Prostate gland (tissue), 2 donors: ENCODE measurements at regions not wholly inside any gene's neighbourhood (a gene's known extent, or its start where the extent isn't known, plus 50 kb on each side); places are given as distances from the start of the nearest gene placed in this dataset.

Source experiments
- CTCF ChIP-seq, 4 experiments: fragments of 200-600 bp in 2 of 4; fragments of 450-650 bp in 2 of 4; sonication (generic) in 2 of 4; IDR thresholded peaks; 1 replicate in 3 of 4; 2 replicates in 1 of 4; pipeline ENCODE4 v1.5.1; 2016 to 2019; ENCODE audit warnings: antibody characterized with exemption in 4 of 4, mild to moderate bottlenecking in 2 of 4, moderate library complexity in 2 of 4
- POLR2A ChIP-seq: fragments of 450-650 bp; IDR thresholded peaks from one replicate; pipeline ENCODE4 v1.6.1; 2016; ENCODE audit warnings: antibody characterized with exemption, mild to moderate bottlenecking

- TF ChIP-seq CTCF (IDR thresholded peaks at IDR 0.05) (no peak), POLR2A (no peak)
These were observed 142.4 kb upstream of the IRX3 start for GRCh38 chr16:54429029-54429428.
